SK-N-SH (cell line): ENCODE measurements at regions not wholly inside any gene's neighbourhood (a gene's known extent, or its start where the extent isn't known, plus 50 kb on each side); places are given as distances from the start of the nearest gene placed in this dataset.
"Not testable (repeated sequence)": the region's sequence is repeated elsewhere in the genome, so short reads cannot be mapped to it uniquely, and the experiment has no call there.

ENCODE experiments used
- ELF1 ChIP-seq: IDR thresholded peaks from 2 replicates; pipeline ENCODE4 v1.4.0; 2012
- FOSL2 ChIP-seq: IDR thresholded peaks from 2 replicates; pipeline ENCODE4 v1.4.0; 2012; ENCODE audit warnings: low read depth, mild to moderate bottlenecking, moderate library complexity, borderline replicate concordance
- FOXJ3 ChIP-seq: sonication (generic); formaldehyde crosslinking; IDR thresholded peaks from 2 replicates; pipeline ENCODE4 v1.5.1; 2020; ENCODE audit warnings: mild to moderate bottlenecking, missing genetic modification reagents
- GABPA ChIP-seq: IDR thresholded peaks from 2 replicates; pipeline ENCODE4 v1.4.0; 2012; ENCODE audit warnings: low read depth, mild to moderate bottlenecking
- MEF2A ChIP-seq: IDR thresholded peaks from 2 replicates; pipeline ENCODE4 v1.4.0; 2012; ENCODE audit warnings: low read depth, borderline replicate concordance
- NRF1 ChIP-seq: IDR thresholded peaks from 2 replicates; pipeline ENCODE4 v1.6.1; 2012; ENCODE audit warnings: low read depth, mild to moderate bottlenecking, low read length
- POLR2AphosphoS5 ChIP-seq: IDR thresholded peaks from 2 replicates; pipeline ENCODE4 v1.6.1; 2012; ENCODE audit warnings: low read depth, low read length
- RCOR1 ChIP-seq: fragments of 150-350 bp; IDR thresholded peaks from 2 replicates; pipeline ENCODE4 v1.6.1; 2017; ENCODE audit warnings: antibody characterized with exemption, low read length
- SIN3A ChIP-seq: IDR thresholded peaks from 2 replicates; pipeline ENCODE4 v1.6.1; 2012; ENCODE audit warnings: low read depth, mild to moderate bottlenecking, low read length, moderate library complexity, borderline replicate concordance
- SMC3 ChIP-seq: IDR thresholded peaks from 2 replicates; pipeline ENCODE4 v1.6.1; 2012; ENCODE audit warnings: low read depth, low read length, improper control_type of control experiment
- TF ChIP-seq, protein P1 (sequence below): fragments of 200-600 bp; sonication (generic); IDR thresholded peaks from 2 replicates; pipeline ENCODE4 v1.6.1; 2017; ENCODE audit warnings: antibody characterized with exemption, mild to moderate bottlenecking, moderate library complexity
- TF ChIP-seq, protein P2 (sequence below): fragments of 150-350 bp; IDR thresholded peaks from 2 replicates; pipeline ENCODE4 v1.6.1; 2016; ENCODE audit warnings: mild to moderate bottlenecking, low read depth, low read length

DNA sequence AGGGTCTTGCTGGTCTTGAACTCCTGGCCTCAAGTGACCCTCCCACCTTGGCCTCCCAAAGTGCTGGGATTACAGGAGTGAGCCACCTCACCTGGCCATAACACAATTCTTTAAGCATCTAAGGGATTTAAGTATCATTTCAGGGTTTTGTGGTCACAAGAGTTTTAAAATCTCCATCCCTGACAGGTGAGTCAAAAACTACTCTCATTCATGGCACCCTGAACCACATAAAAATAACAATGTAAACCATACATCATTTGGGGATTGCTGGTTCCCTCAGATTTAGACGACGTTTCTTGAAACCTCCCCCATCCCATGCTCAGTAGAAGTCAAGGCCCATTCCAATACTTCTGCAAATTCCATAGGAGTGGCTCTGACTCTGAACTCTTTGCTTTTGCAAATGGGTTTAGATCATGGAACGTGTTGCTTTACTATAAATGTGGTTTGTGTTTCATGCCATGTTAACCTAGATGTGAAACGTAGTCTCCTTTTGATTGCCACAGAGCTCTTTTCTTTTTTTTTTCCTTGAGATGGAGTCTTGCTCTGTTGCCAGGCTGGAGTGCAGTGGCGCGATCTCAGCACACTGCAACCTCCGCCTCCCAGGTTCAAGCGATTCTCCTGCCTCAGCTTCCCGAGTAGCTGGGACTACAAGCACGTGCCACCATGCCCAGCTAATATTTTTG lies 50.1 kb upstream of the IL6ST start:
- TF ChIP-seq POLR2AphosphoS5, GABPA, ELF1, NRF1, FOXJ3, RCOR1, MEF2A, SMC3, SIN3A, FOSL2: not testable (repeated sequence)
- TF ChIP-seq, protein P1, sequence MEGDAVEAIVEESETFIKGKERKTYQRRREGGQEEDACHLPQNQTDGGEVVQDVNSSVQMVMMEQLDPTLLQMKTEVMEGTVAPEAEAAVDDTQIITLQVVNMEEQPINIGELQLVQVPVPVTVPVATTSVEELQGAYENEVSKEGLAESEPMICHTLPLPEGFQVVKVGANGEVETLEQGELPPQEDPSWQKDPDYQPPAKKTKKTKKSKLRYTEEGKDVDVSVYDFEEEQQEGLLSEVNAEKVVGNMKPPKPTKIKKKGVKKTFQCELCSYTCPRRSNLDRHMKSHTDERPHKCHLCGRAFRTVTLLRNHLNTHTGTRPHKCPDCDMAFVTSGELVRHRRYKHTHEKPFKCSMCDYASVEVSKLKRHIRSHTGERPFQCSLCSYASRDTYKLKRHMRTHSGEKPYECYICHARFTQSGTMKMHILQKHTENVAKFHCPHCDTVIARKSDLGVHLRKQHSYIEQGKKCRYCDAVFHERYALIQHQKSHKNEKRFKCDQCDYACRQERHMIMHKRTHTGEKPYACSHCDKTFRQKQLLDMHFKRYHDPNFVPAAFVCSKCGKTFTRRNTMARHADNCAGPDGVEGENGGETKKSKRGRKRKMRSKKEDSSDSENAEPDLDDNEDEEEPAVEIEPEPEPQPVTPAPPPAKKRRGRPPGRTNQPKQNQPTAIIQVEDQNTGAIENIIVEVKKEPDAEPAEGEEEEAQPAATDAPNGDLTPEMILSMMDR, result not testable (repeated sequence)
- TF ChIP-seq, protein P2, sequence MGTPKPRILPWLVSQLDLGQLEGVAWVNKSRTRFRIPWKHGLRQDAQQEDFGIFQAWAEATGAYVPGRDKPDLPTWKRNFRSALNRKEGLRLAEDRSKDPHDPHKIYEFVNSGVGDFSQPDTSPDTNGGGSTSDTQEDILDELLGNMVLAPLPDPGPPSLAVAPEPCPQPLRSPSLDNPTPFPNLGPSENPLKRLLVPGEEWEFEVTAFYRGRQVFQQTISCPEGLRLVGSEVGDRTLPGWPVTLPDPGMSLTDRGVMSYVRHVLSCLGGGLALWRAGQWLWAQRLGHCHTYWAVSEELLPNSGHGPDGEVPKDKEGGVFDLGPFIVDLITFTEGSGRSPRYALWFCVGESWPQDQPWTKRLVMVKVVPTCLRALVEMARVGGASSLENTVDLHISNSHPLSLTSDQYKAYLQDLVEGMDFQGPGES, result not testable (repeated sequence)
